H1 (cell line): ENCODE measurements at regions not wholly inside any gene's neighbourhood (a gene's known extent, or its start where the extent isn't known, plus 50 kb on each side); places are given as distances from the start of the nearest gene placed in this dataset.

Experiments
- RAD21 ChIP-seq, 2 experiments: IDR thresholded peaks in 1 of 2; conservative IDR thresholded peaks in 1 of 2; 2 replicates each; pipeline ENCODE4 v1.6.1; 2011; ENCODE audit warnings: low read depth in 2 of 2, low read length in 2 of 2, improper control_type of control experiment in 1 of 2, inconsistent platforms in 1 of 2, mild to moderate bottlenecking in 1 of 2, moderate library complexity in 1 of 2
- TF ChIP-seq, protein P1 (sequence below): fragments of 300-600 bp; sonication (generic); IDR thresholded peaks from 2 replicates; pipeline ENCODE4 v1.7.1; 2012; ENCODE audit warnings: low read length, moderate library complexity, mild to moderate bottlenecking, inconsistent platforms; ENCODE audit not compliant: insufficient replicate concordance

GRCh38 chr13:108426893-108427292 is 157.4 kb downstream of the TNFSF13B start (continued):
- TF ChIP-seq, protein P1, sequence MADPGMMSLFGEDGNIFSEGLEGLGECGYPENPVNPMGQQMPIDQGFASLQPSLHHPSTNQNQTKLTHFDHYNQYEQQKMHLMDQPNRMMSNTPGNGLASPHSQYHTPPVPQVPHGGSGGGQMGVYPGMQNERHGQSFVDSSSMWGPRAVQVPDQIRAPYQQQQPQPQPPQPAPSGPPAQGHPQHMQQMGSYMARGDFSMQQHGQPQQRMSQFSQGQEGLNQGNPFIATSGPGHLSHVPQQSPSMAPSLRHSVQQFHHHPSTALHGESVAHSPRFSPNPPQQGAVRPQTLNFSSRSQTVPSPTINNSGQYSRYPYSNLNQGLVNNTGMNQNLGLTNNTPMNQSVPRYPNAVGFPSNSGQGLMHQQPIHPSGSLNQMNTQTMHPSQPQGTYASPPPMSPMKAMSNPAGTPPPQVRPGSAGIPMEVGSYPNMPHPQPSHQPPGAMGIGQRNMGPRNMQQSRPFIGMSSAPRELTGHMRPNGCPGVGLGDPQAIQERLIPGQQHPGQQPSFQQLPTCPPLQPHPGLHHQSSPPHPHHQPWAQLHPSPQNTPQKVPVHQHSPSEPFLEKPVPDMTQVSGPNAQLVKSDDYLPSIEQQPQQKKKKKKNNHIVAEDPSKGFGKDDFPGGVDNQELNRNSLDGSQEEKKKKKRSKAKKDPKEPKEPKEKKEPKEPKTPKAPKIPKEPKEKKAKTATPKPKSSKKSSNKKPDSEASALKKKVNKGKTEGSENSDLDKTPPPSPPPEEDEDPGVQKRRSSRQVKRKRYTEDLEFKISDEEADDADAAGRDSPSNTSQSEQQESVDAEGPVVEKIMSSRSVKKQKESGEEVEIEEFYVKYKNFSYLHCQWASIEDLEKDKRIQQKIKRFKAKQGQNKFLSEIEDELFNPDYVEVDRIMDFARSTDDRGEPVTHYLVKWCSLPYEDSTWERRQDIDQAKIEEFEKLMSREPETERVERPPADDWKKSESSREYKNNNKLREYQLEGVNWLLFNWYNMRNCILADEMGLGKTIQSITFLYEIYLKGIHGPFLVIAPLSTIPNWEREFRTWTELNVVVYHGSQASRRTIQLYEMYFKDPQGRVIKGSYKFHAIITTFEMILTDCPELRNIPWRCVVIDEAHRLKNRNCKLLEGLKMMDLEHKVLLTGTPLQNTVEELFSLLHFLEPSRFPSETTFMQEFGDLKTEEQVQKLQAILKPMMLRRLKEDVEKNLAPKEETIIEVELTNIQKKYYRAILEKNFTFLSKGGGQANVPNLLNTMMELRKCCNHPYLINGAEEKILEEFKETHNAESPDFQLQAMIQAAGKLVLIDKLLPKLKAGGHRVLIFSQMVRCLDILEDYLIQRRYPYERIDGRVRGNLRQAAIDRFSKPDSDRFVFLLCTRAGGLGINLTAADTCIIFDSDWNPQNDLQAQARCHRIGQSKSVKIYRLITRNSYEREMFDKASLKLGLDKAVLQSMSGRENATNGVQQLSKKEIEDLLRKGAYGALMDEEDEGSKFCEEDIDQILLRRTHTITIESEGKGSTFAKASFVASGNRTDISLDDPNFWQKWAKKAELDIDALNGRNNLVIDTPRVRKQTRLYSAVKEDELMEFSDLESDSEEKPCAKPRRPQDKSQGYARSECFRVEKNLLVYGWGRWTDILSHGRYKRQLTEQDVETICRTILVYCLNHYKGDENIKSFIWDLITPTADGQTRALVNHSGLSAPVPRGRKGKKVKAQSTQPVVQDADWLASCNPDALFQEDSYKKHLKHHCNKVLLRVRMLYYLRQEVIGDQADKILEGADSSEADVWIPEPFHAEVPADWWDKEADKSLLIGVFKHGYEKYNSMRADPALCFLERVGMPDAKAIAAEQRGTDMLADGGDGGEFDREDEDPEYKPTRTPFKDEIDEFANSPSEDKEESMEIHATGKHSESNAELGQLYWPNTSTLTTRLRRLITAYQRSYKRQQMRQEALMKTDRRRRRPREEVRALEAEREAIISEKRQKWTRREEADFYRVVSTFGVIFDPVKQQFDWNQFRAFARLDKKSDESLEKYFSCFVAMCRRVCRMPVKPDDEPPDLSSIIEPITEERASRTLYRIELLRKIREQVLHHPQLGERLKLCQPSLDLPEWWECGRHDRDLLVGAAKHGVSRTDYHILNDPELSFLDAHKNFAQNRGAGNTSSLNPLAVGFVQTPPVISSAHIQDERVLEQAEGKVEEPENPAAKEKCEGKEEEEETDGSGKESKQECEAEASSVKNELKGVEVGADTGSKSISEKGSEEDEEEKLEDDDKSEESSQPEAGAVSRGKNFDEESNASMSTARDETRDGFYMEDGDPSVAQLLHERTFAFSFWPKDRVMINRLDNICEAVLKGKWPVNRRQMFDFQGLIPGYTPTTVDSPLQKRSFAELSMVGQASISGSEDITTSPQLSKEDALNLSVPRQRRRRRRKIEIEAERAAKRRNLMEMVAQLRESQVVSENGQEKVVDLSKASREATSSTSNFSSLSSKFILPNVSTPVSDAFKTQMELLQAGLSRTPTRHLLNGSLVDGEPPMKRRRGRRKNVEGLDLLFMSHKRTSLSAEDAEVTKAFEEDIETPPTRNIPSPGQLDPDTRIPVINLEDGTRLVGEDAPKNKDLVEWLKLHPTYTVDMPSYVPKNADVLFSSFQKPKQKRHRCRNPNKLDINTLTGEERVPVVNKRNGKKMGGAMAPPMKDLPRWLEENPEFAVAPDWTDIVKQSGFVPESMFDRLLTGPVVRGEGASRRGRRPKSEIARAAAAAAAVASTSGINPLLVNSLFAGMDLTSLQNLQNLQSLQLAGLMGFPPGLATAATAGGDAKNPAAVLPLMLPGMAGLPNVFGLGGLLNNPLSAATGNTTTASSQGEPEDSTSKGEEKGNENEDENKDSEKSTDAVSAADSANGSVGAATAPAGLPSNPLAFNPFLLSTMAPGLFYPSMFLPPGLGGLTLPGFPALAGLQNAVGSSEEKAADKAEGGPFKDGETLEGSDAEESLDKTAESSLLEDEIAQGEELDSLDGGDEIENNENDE: no peak
- no peak for TF ChIP-seq RAD21 (IDR thresholded peaks at IDR 0.05 in 1 of 2, conservative IDR thresholded peaks at IDR 0.05 in 1 of 2; ENCODE audit: low read depth in 2 of 2, low read length in 2 of 2)
